NCI-H526 treated with DMSO at 0.1 percent for 48 hours (cell line): ENCODE measurements at regions not wholly inside any gene's neighbourhood (a gene's known extent, or its start where the extent isn't known, plus 50 kb on each side); places are given as distances from the start of the nearest gene placed in this dataset.

ENCODE experiments used
- DNase-seq: peaks from one replicate; lab custom pipeline; 2025; lab: John Stamatoyannopoulos, UW

GRCh38 chr9:80222466-80223169 is 650.9 kb downstream of the TLE4 start:
- no peak for DNase-seq

- DNase-seq: no peak
These were observed 646.6 kb downstream of the TLE4 start for GRCh38 chr9:80218328-80218727.

- no peak for DNase-seq
These were observed 641.8 kb downstream of the TLE4 start for GRCh38 chr9:80213613-80214012.

- DNase-seq: no peak
These were observed 636.9 kb downstream of the TLE4 start for GRCh38 chr9:80208696-80209095.

GRCh38 chr9:80204054-80204453 is 632.3 kb downstream of the TLE4 start:
- DNase-seq: no peak

- no peak for DNase-seq
These were observed 625.9 kb downstream of the TLE4 start for GRCh38 chr9:80197661-80198060.

- no peak for DNase-seq
These were observed 619.3 kb downstream of the TLE4 start for GRCh38 chr9:80191108-80191507.

GRCh38 chr9:80188579-80188978 is 616.8 kb downstream of the TLE4 start:
- no peak for DNase-seq

GRCh38 chr9:80185112-80185738 is 613.5 kb downstream of the TLE4 start:
- no peak for DNase-seq

- DNase-seq: no peak
These were observed 606.2 kb downstream of the TLE4 start for GRCh38 chr9:80177949-80178480.

- no peak for DNase-seq
These were observed 603.8 kb downstream of the TLE4 start for GRCh38 chr9:80175286-80176150.

- DNase-seq: no peak
These were observed 592.1 kb downstream of the TLE4 start for GRCh38 chr9:80163889-80164288.

GRCh38 chr9:80158554-80159170 is 586.9 kb downstream of the TLE4 start:
- DNase-seq: no peak

GRCh38 chr9:80158131-80158530 is 586.4 kb downstream of the TLE4 start:
- peak; percentile 4 for DNase-seq

- DNase-seq: peak; percentile 11
These were observed 585.8 kb downstream of the TLE4 start for GRCh38 chr9:80157561-80157983.

GRCh38 chr9:80156756-80157472 is 585.1 kb downstream of the TLE4 start:
- peak; percentile 63 for DNase-seq

GRCh38 chr9:80156262-80156661 is 584.5 kb downstream of the TLE4 start:
- DNase-seq: no peak

GRCh38 chr9:80147866-80148265 is 576.1 kb downstream of the TLE4 start:
- no peak for DNase-seq

- no peak for DNase-seq
These were observed 574.7 kb downstream of the TLE4 start for GRCh38 chr9:80146466-80146865.

GRCh38 chr9:80144856-80145255 is 573.1 kb downstream of the TLE4 start:
- DNase-seq: no peak

- no peak for DNase-seq
These were observed 572.6 kb downstream of the TLE4 start for GRCh38 chr9:80144406-80144805.
